Stimulated activated naive CD4-positive, alpha-beta T cell (primary cell): ENCODE measurements at regions not wholly inside any gene's neighbourhood (a gene's known extent, or its start where the extent isn't known, plus 50 kb on each side); places are given as distances from the start of the nearest gene placed in this dataset.

ENCODE experiments used
- DNase-seq, 6 experiments: peaks; one replicate each; lab custom pipeline; 2025; lab: John Stamatoyannopoulos, UW

- no peak for DNase-seq
Observed at GRCh38 chr14:36083317-36083716, 93.2 kb downstream of the PTCSC3 start.

GRCh38 chr14:36078080-36078479, 98.4 kb downstream of the PTCSC3 start:
- DNase-seq: no peak

- no peak for DNase-seq
Observed at GRCh38 chr14:36076197-36076596, 100.3 kb downstream of the PTCSC3 start.

- DNase-seq: no peak
Observed at GRCh38 chr14:36075203-36075602, 101.3 kb downstream of the PTCSC3 start.

GRCh38 chr14:36070720-36071043, 105.8 kb downstream of the PTCSC3 start:
- no peak for DNase-seq

GRCh38 chr14:36070031-36070719, 106.3 kb downstream of the PTCSC3 start:
- no peak for DNase-seq

- DNase-seq: peak in 3 of 6 experiments; percentile 3 to 26 (median 26)
Observed at GRCh38 chr14:36069535-36069900, 107.0 kb downstream of the PTCSC3 start.

GRCh38 chr14:36068777-36069534, 107.6 kb downstream of the PTCSC3 start:
- no peak for DNase-seq

- no peak for DNase-seq
Observed at GRCh38 chr14:36067428-36068187, 108.9 kb downstream of the PTCSC3 start.

- DNase-seq: no peak
Observed at GRCh38 chr14:36066636-36067035, 109.9 kb downstream of the PTCSC3 start.

- no peak for DNase-seq
Observed at GRCh38 chr14:36065831-36066230, 110.7 kb downstream of the PTCSC3 start.

GRCh38 chr14:36059531-36059930, 117.0 kb downstream of the PTCSC3 start:
- no peak for DNase-seq

GRCh38 chr14:36057452-36058116, 118.9 kb downstream of the PTCSC3 start:
- no peak for DNase-seq

- DNase-seq: no peak
Observed at GRCh38 chr14:36056845-36057244, 119.7 kb downstream of the PTCSC3 start.

- no peak for DNase-seq
Observed at GRCh38 chr14:36055681-36056225, 120.8 kb downstream of the PTCSC3 start.

- DNase-seq: no peak
Observed at GRCh38 chr14:36055052-36055378, 121.5 kb downstream of the PTCSC3 start.

GRCh38 chr14:36054353-36055051, 122.0 kb downstream of the PTCSC3 start:
- no peak for DNase-seq

- DNase-seq: no peak
Observed at GRCh38 chr14:36052681-36053080, 123.8 kb downstream of the PTCSC3 start.

GRCh38 chr14:36052063-36052462, 124.5 kb downstream of the PTCSC3 start:
- DNase-seq: no peak

- no peak for DNase-seq
Observed at GRCh38 chr14:36048667-36049066, 127.9 kb downstream of the PTCSC3 start.

GRCh38 chr14:36047912-36048311, 128.6 kb downstream of the PTCSC3 start:
- DNase-seq: no peak

- no peak for DNase-seq
Observed at GRCh38 chr14:36035675-36036074, 140.8 kb downstream of the PTCSC3 start.
